ENCODE measurements at regions not wholly inside any gene's neighbourhood (a gene's known extent, or its start where the extent isn't known, plus 50 kb on each side); places are given as distances from the start of the nearest gene placed in this dataset.

GRCh38 chr1:29639741-29640427 lies 403.6 kb downstream of the PTPRU start:
- no peak for DNase-seq

GRCh38 chr1:29639156-29639736 lies 402.9 kb downstream of the PTPRU start:
- DNase-seq = no peak

- DNase-seq = no peak
Measured at GRCh38 chr1:29638281-29638680, 402.0 kb downstream of the PTPRU start.

- DNase-seq = no peak
Measured at GRCh38 chr1:29636936-29637335, 400.6 kb downstream of the PTPRU start.

GRCh38 chr1:29635501-29636263 lies 399.4 kb downstream of the PTPRU start:
- no peak for DNase-seq

GRCh38 chr1:29634746-29635335 lies 398.5 kb downstream of the PTPRU start:
- no peak for DNase-seq

- DNase-seq = no peak
Measured at GRCh38 chr1:29634324-29634723, 398.0 kb downstream of the PTPRU start.

- no peak for DNase-seq
Measured at GRCh38 chr1:29633771-29634170, 397.4 kb downstream of the PTPRU start.

- DNase-seq = no peak
Measured at GRCh38 chr1:29632806-29633615, 396.7 kb downstream of the PTPRU start.

GRCh38 chr1:29631836-29632805 lies 395.8 kb downstream of the PTPRU start:
- no peak for DNase-seq

GRCh38 chr1:29631361-29631760 lies 395.0 kb downstream of the PTPRU start:
- no peak for DNase-seq

- DNase-seq = no peak
Measured at GRCh38 chr1:29630756-29631155, 394.4 kb downstream of the PTPRU start.

GRCh38 chr1:29629814-29630516 lies 393.6 kb downstream of the PTPRU start:
- DNase-seq = no peak

GRCh38 chr1:29629401-29629800 lies 393.1 kb downstream of the PTPRU start:
- DNase-seq = no peak

- DNase-seq = no peak
Measured at GRCh38 chr1:29628190-29628589, 391.9 kb downstream of the PTPRU start.

- no peak for DNase-seq
Measured at GRCh38 chr1:29626726-29627125, 390.4 kb downstream of the PTPRU start.

- no peak for DNase-seq
Measured at GRCh38 chr1:29626066-29626465, 389.7 kb downstream of the PTPRU start.

GRCh38 chr1:29625084-29625420 lies 388.7 kb downstream of the PTPRU start:
- DNase-seq = no peak

GRCh38 chr1:29624320-29625083 lies 388.2 kb downstream of the PTPRU start:
- DNase-seq = no peak

GRCh38 chr1:29623501-29623900 lies 387.2 kb downstream of the PTPRU start:
- DNase-seq = no peak
